IMR-90 (cell line): ENCODE measurements at regions not wholly inside any gene's neighbourhood (a gene's known extent, or its start where the extent isn't known, plus 50 kb on each side); places are given as distances from the start of the nearest gene placed in this dataset.
A peak's percentile ranks its signal among the peaks of the same experiment; 100 is the strongest.

Experiments
- ATAC-seq: fragments of 200-7000 bp; cut with Tn5 transposase; 2 replicates; pipeline ENCODE4 v1.9.1; 2020; ENCODE audit warnings: low read depth, mild to moderate bottlenecking, moderate library complexity
- BruUV-seq: library from RNA; stranded (reverse); fragments of 400-500 nt; replicated peaks from 2 replicates; lab custom pipeline; 2021; lab: Mats Ljungman, UMichigan
- CTCF ChIA-PET: fragments of 300-600 bp; formaldehyde crosslinking; extraction: SDS; loops from one replicate; lab custom pipeline; 2021; ENCODE audit warnings: antibody characterized with exemption; lab: Yijun Ruan, JAX
- POLR2A ChIA-PET: fragments of 300-600 bp; sonication (Branson Sonifier 250); formaldehyde crosslinking; loops from one replicate; lab custom pipeline; 2022; ENCODE audit warnings: antibody characterized with exemption; ENCODE audit not compliant: unreplicated experiment; lab: Charles Lee
- DNase-seq: peaks from one replicate; pipeline ENCODE4 v3.0.0; 2013
- H2AFZ ChIP-seq: replicated peaks from 2 replicates; pipeline ENCODE3; 2013; ENCODE audit warnings: low read length, mild to moderate bottlenecking; ENCODE audit not compliant: poor library complexity
- H2AK5ac ChIP-seq: 2 replicates; pipeline ENCODE4 v1.6.1; 2013; ENCODE audit warnings: low read depth, low read length, inconsistent platforms
- H2AK9ac ChIP-seq: replicated peaks from 2 replicates; pipeline ENCODE3; 2013; ENCODE audit warnings: mild to moderate bottlenecking, low read depth, low read length, moderate library complexity; ENCODE audit not compliant: poor library complexity
- H2BK120ac ChIP-seq: 2 replicates; pipeline ENCODE4 v1.6.1; 2013; ENCODE audit warnings: low read depth, low read length, inconsistent platforms
- H2BK15ac ChIP-seq: 3 replicates; pipeline ENCODE4 v1.6.1; 2013; ENCODE audit warnings: low read depth, low read length, inconsistent platforms
- H2BK20ac ChIP-seq: 2 replicates; pipeline ENCODE4 v1.6.1; 2013; ENCODE audit warnings: low read depth, mild to moderate bottlenecking, inconsistent platforms, low read length, moderate library complexity
- H2BK5ac ChIP-seq: 2 replicates; pipeline ENCODE4 v1.6.1; 2013; ENCODE audit warnings: mild to moderate bottlenecking, low read depth, low read length, inconsistent platforms; ENCODE audit not compliant: poor library complexity, severe bottlenecking
- H3K14ac ChIP-seq: replicated peaks from 2 replicates; pipeline ENCODE4 v1.6.1; 2013; ENCODE audit warnings: low read depth, low read length, inconsistent platforms
- H3K18ac ChIP-seq: 2 replicates; pipeline ENCODE4 v1.6.1; 2013; ENCODE audit warnings: low read depth, low read length, control low read depth
- H3K23ac ChIP-seq: 2 replicates; pipeline ENCODE4 v1.6.1; 2013; ENCODE audit warnings: low read depth, low read length, inconsistent platforms
- H3K27ac ChIP-seq: 2 replicates; pipeline ENCODE4 v1.5.1; 2013; ENCODE audit warnings: mild to moderate bottlenecking, control low read depth, low read length; ENCODE audit not compliant: insufficient read depth
- H3K27me3 ChIP-seq: 2 replicates; pipeline ENCODE4 v1.6.1; 2013; ENCODE audit warnings: low read length; ENCODE audit not compliant: control insufficient read depth, insufficient read depth
- H3K36me3 ChIP-seq: 2 replicates; pipeline ENCODE4 v1.6.1; 2013; ENCODE audit warnings: low read length, mixed read lengths; ENCODE audit not compliant: control insufficient read depth, insufficient read depth
- H3K4ac ChIP-seq: 2 replicates; pipeline ENCODE4 v1.6.1; 2013; ENCODE audit warnings: low read depth, low read length, inconsistent platforms
- H3K4me1 ChIP-seq: 2 replicates; pipeline ENCODE4 v1.6.1; 2013; ENCODE audit warnings: low read length, mixed read lengths; ENCODE audit not compliant: control insufficient read depth, insufficient read depth
- H3K4me2 ChIP-seq: 2 replicates; pipeline ENCODE4 v1.6.1; 2013; ENCODE audit warnings: low read depth, mild to moderate bottlenecking, control low read depth, low read length, moderate library complexity
- H3K4me3 ChIP-seq: 2 replicates; pipeline ENCODE4 v1.5.1; 2013; ENCODE audit warnings: low read depth, mild to moderate bottlenecking, control low read depth, low read length, moderate library complexity; ENCODE audit not compliant: insufficient read depth
- H3K56ac ChIP-seq: 2 replicates; pipeline ENCODE4 v1.6.1; 2013; ENCODE audit warnings: low read length, inconsistent platforms; ENCODE audit not compliant: insufficient read depth; ENCODE audit errors: extremely low read depth
- H3K79me1 ChIP-seq, 2 experiments: 2 replicates each; pipeline ENCODE4 v1.6.1; 2013; ENCODE audit warnings: low read length in 2 of 2, inconsistent platforms in 1 of 2, low read depth in 1 of 2
- H3K9ac ChIP-seq: 2 replicates; pipeline ENCODE4 v1.6.1; 2013; ENCODE audit warnings: low read depth, low read length, control low read depth
- H3K9me1 ChIP-seq: 2 replicates; pipeline ENCODE4 v1.6.1; 2013; ENCODE audit warnings: low read length, inconsistent platforms; ENCODE audit not compliant: insufficient read depth
- H3K9me3 ChIP-seq: 2 replicates; pipeline ENCODE4 v1.6.1; 2013; ENCODE audit warnings: low read length; ENCODE audit not compliant: control insufficient read depth, insufficient read depth
- H4K20me1 ChIP-seq: 2 replicates; pipeline ENCODE4 v1.6.1; 2013; ENCODE audit warnings: low read length, inconsistent platforms; ENCODE audit not compliant: insufficient read depth
- H4K5ac ChIP-seq: 2 replicates; pipeline ENCODE4 v1.6.1; 2013; ENCODE audit warnings: mild to moderate bottlenecking, low read depth, low read length, control low read depth
- H4K8ac ChIP-seq, 2 experiments: 2 replicates each; pipeline ENCODE4 v1.6.1; 2013; ENCODE audit warnings: low read depth in 2 of 2, low read length in 2 of 2, control low read depth in 1 of 2, inconsistent platforms in 1 of 2
- H4K91ac ChIP-seq: 2 replicates; pipeline ENCODE4 v1.6.1; 2013; ENCODE audit warnings: low read depth, low read length, inconsistent platforms; ENCODE audit not compliant: insufficient read depth
- BHLHE40 ChIP-seq: fragments of 150-350 bp; IDR thresholded peaks from 2 replicates; pipeline ENCODE4 v1.6.1; 2016; ENCODE audit warnings: mild to moderate bottlenecking, low read depth, low read length
- CEBPB ChIP-seq: IDR thresholded peaks from 2 replicates; pipeline ENCODE4 v1.6.1; 2012; ENCODE audit warnings: low read depth, low read length, improper control_type of control experiment
- CHD1 ChIP-seq: IDR thresholded peaks from 2 replicates; pipeline ENCODE4 v1.6.1; 2012; ENCODE audit warnings: low read depth, low read length, improper control_type of control experiment
- FOS ChIP-seq: fragments of 150-350 bp; IDR thresholded peaks from 2 replicates; pipeline ENCODE4 v1.6.1; 2016; ENCODE audit warnings: low read depth, low read length
- MAFK ChIP-seq: IDR thresholded peaks from 2 replicates; pipeline ENCODE4 v1.6.1; 2012; ENCODE audit warnings: low read depth, low read length, improper control_type of control experiment
- MAZ ChIP-seq: IDR thresholded peaks from 2 replicates; pipeline ENCODE4 v1.6.1; 2012; ENCODE audit warnings: low read depth, mild to moderate bottlenecking, low read length, improper control_type of control experiment, moderate library complexity, borderline replicate concordance
- MXI1 ChIP-seq: IDR thresholded peaks from 2 replicates; pipeline ENCODE4 v1.6.1; 2012; ENCODE audit warnings: low read depth, mild to moderate bottlenecking, low read length, moderate library complexity, borderline replicate concordance
- NFE2L2 ChIP-seq: fragments of 150-350 bp; IDR thresholded peaks from 2 replicates; pipeline ENCODE4 v1.6.1; 2016; ENCODE audit warnings: low read depth, mild to moderate bottlenecking, low read length
- POLR2A ChIP-seq: IDR thresholded peaks from 2 replicates; pipeline ENCODE4 v1.6.1; 2012; ENCODE audit warnings: mild to moderate bottlenecking, low read depth, low read length
- RAD21 ChIP-seq: IDR thresholded peaks from 2 replicates; pipeline ENCODE4 v1.6.1; 2012; ENCODE audit warnings: low read length, improper control_type of control experiment
- RCOR1 ChIP-seq: IDR thresholded peaks from 2 replicates; pipeline ENCODE4 v1.6.1; 2012; ENCODE audit warnings: mild to moderate bottlenecking, low read length, improper control_type of control experiment; ENCODE audit not compliant: insufficient replicate concordance
- RFX5 ChIP-seq: IDR thresholded peaks from 2 replicates; pipeline ENCODE4 v1.8.0; 2012; ENCODE audit warnings: low read depth, mild to moderate bottlenecking, low read length, moderate library complexity
- SMC3 ChIP-seq: fragments of 150-350 bp; IDR thresholded peaks from 2 replicates; pipeline ENCODE4 v1.6.1; 2016; ENCODE audit warnings: low read depth, mild to moderate bottlenecking, antibody characterized with exemption, low read length, moderate library complexity
- WGBS, 2 experiments: methylation state at CpG; one replicate each; pipeline versions ENCODE4 v1.1.5 to v1.1.7; 2013; ENCODE audit warnings: missing lambda C conversion rate in 2 of 2; ENCODE audit not compliant: insufficient read length in 1 of 2; ENCODE audit errors: extremely low coverage in 2 of 2; 5-methylcytosine and 5-hydroxymethylcytosine counted together
- dilution Hi-C: fragments of 300-500 bp; cut with HindIII; formaldehyde crosslinking; loops from one replicate; pipeline ENCODE4 v1.14.3; 2018; ENCODE audit warnings: low sequenced_read_pairs; ENCODE audit not compliant: unreplicated experiment
- in situ Hi-C: fragments of 300-500 bp; cut with MboI; formaldehyde crosslinking; loops from 3 replicates; pipeline ENCODE4 v1.14.3; 2019; ENCODE audit warnings: low sequenced_read_pairs, inconsistent platforms, mixed read lengths
- intact Hi-C: fragments of 100-400 bp; cut with micrococcal nuclease; formaldehyde crosslinking; loops from 2 replicates; pipeline ENCODE4 v1.10.0; 2022
- TF ChIP-seq, protein P1 (sequence below): conservative IDR thresholded peaks from 2 replicates; pipeline ENCODE4 v1.5.1; 2012; ENCODE audit warnings: mild to moderate bottlenecking, low read depth, low read length, improper control_type of control experiment
- TF ChIP-seq, protein P2 (sequence below): fragments of 150-350 bp; IDR thresholded peaks from 2 replicates; pipeline ENCODE4 v1.6.1; 2016; ENCODE audit warnings: low read depth, mild to moderate bottlenecking, low read length, moderate library complexity, borderline replicate concordance

DNA sequence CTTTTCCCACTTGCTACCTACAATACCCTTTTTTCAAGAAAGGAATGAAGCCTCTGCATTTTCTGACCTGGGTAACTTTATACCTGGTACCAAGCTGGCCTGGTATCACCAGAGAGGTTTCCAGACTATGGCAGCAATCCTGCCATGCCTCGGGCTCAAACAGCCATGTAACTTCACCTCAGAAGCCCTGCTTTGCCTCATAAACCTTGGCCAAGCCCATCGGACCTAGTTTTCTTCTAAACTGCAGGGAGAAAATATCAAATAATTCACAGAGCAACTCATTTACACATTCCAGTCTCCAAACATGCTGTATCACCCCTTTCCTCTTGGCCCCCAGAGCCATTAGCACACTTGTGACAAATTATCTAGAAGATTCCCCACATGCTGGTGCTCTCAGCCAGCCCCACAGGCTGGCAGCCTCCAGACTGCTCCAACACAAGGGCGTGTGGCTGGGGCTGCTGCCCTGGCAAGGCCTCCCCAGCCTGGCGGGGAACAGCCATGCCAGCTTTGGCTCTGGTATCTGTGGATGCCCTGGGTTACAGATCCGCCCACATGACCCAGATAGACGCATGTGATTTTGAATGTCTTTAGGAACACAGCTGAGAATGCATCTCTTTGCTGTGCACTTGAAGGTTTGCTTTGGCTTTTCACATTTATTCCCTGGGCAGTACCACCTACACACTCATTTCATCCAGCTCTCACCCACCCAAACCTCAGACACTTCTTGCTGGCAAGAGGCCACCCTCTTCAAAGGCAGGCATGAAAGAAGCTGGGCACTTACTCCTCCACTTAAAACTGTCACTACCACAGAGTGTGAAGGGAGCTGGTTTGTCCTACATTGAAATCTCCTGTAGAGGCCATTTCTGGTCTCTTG, 70.0 kb upstream of the BCAR3 start:
- Histone ChIP-seq H2BK20ac (no peak overlapping the region), H2AK9ac (no peak overlapping the region), H3K79me1 (peaks cover 0 to 4% of the 10 kb centered on the region in 2 experiments; a peak in 1 of 4 replicates), H3K27me3 (no peaks in the 10 kb centered on the region), H4K8ac (0 out of 4 replicates have a peak overlapping the region, but pooled peaks of 1 of the 2 experiments have one; percentile 28), H2AFZ (peak overlapping the region; percentile 64), H3K4me3 (no peak overlapping the region), H2BK5ac (peak overlapping the region; percentile 2), H3K27ac (no peak overlapping the region), H3K9me1 (peaks cover 18% of the 10 kb centered on the region), H4K20me1 (peaks cover 5% of the 10 kb centered on the region; the same call in 1 of the 2 replicates), H2BK15ac (peak overlapping the region; percentile 75; the same call in 2 of the 3 replicates), H3K4me1 (peaks cover 16% of the 10 kb centered on the region), H4K5ac (peak overlapping the region; percentile 0; the same call in 1 of the 2 replicates), H3K56ac (no peak overlapping the region), H3K23ac (0 out of 2 replicates have a peak overlapping the region, but pooled peaks have one; percentile 19), H3K9me3 (peaks cover 2% of the 10 kb centered on the region), H3K4me2 (no peak overlapping the region), H4K91ac (peak overlapping the region; percentile 62; the same call in 1 of the 2 replicates), H2AK5ac (peak overlapping the region; percentile 69), H2BK120ac (peak overlapping the region; percentile 49), H3K4ac (peak overlapping the region; percentile 57), H3K9ac (no peak overlapping the region), H3K36me3 (no peaks in the 10 kb centered on the region), H3K18ac (0 out of 2 replicates have a peak overlapping the region, but pooled peaks have one; percentile 9), H3K14ac (peak overlapping the region; percentile 50)
- CTCF ChIA-PET: interaction anchor here (1.9 kb wide), 1 partner anchor 62 kb away, joined by 7 read pairs; no protein-coding TSS in a partner anchor
- dilution Hi-C loops: no loop called here
- intact Hi-C loops: no loop called here
- no peak for DNase-seq
- 87% methylated on average over 3 of the region's 6 CpGs; no CpG with 5 or more reads in 1 of the 2 experiments for WGBS, 2 experiments
- ATAC-seq: no peak
- POLR2A ChIA-PET: no interaction called here
- in situ Hi-C loops: no loop called here
- no TSS peak for BruUV-seq
- TF ChIP-seq BHLHE40 (no peak), CEBPB (no peak), CHD1 (no peak), MXI1 (no peak), FOS (no peak), RFX5 (no peak), NFE2L2 (no peak), POLR2A (no peak), MAZ (no peak), RAD21 (no peak), MAFK (no peak), RCOR1 (no peak), SMC3 (no peak)
- TF ChIP-seq, protein P1, sequence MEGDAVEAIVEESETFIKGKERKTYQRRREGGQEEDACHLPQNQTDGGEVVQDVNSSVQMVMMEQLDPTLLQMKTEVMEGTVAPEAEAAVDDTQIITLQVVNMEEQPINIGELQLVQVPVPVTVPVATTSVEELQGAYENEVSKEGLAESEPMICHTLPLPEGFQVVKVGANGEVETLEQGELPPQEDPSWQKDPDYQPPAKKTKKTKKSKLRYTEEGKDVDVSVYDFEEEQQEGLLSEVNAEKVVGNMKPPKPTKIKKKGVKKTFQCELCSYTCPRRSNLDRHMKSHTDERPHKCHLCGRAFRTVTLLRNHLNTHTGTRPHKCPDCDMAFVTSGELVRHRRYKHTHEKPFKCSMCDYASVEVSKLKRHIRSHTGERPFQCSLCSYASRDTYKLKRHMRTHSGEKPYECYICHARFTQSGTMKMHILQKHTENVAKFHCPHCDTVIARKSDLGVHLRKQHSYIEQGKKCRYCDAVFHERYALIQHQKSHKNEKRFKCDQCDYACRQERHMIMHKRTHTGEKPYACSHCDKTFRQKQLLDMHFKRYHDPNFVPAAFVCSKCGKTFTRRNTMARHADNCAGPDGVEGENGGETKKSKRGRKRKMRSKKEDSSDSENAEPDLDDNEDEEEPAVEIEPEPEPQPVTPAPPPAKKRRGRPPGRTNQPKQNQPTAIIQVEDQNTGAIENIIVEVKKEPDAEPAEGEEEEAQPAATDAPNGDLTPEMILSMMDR: no peak
- TF ChIP-seq, protein P2, sequence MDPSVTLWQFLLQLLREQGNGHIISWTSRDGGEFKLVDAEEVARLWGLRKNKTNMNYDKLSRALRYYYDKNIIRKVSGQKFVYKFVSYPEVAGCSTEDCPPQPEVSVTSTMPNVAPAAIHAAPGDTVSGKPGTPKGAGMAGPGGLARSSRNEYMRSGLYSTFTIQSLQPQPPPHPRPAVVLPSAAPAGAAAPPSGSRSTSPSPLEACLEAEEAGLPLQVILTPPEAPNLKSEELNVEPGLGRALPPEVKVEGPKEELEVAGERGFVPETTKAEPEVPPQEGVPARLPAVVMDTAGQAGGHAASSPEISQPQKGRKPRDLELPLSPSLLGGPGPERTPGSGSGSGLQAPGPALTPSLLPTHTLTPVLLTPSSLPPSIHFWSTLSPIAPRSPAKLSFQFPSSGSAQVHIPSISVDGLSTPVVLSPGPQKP: no peak
